ENCODE measurements at regions not wholly inside any gene's neighbourhood (a gene's known extent, or its start where the extent isn't known, plus 50 kb on each side); places are given as distances from the start of the nearest gene placed in this dataset.

- Histone ChIP-seq H3K36me3 (ENCODE audit: control insufficient read depth, insufficient read depth, low read length) (no peaks in the 10 kb centered on the region), H3K9me3 (replicated peaks; ENCODE audit: control insufficient read depth, low read depth, low read length) (no peaks in the 10 kb centered on the region), H3K4me3 (ENCODE audit: low read length) (no peak overlapping the region), H3K27ac (ENCODE audit: low read length) (no peak overlapping the region), H3K27me3 (ENCODE audit: control insufficient read depth, insufficient read depth, low read length) (no peaks in the 10 kb centered on the region), H3K4me1 (ENCODE audit: control insufficient read depth, insufficient read depth, low read length) (no peaks in the 10 kb centered on the region)
- no CpG with 5 or more reads among the region's 3 CpGs for WGBS (ENCODE audit: insufficient coverage)
- peak; percentile 34 for DNase-seq
Measured at GRCh38 chr18:33844232-33844631, 266.2 kb downstream of the ASXL3 start.

GRCh38 chr18:33841221-33841967 is 263.4 kb downstream of the ASXL3 start:
- H3K9me3 ChIP-seq (replicated peaks; ENCODE audit: control insufficient read depth, low read depth, low read length) = no peaks in the 10 kb centered on the region
- WGBS (ENCODE audit: insufficient coverage) = no CpG with 5 or more reads among the region's 6 CpGs
- H3K4me1 ChIP-seq (ENCODE audit: control insufficient read depth, insufficient read depth, low read length) = no peaks in the 10 kb centered on the region
- H3K36me3 ChIP-seq (ENCODE audit: control insufficient read depth, insufficient read depth, low read length) = no peaks in the 10 kb centered on the region
- no peak for DNase-seq
- no peak overlapping the region for H3K27ac ChIP-seq (ENCODE audit: low read length)
- no peaks in the 10 kb centered on the region for H3K27me3 ChIP-seq (ENCODE audit: control insufficient read depth, insufficient read depth, low read length)
- H3K4me3 ChIP-seq (ENCODE audit: low read length) = no peak overlapping the region

GRCh38 chr18:33840212-33840593 is 262.2 kb downstream of the ASXL3 start:
- H3K9me3 ChIP-seq (replicated peaks; ENCODE audit: control insufficient read depth, low read depth, low read length) = no peaks in the 10 kb centered on the region
- H3K36me3 ChIP-seq (ENCODE audit: control insufficient read depth, insufficient read depth, low read length) = no peaks in the 10 kb centered on the region
- peak; percentile 33 for DNase-seq
- no peaks in the 10 kb centered on the region for H3K4me1 ChIP-seq (ENCODE audit: control insufficient read depth, insufficient read depth, low read length)
- WGBS (ENCODE audit: insufficient coverage) = no CpG with 5 or more reads among the region's 2 CpGs
- no peak overlapping the region for H3K4me3 ChIP-seq (ENCODE audit: low read length)
- H3K27ac ChIP-seq (ENCODE audit: low read length) = no peak overlapping the region
- H3K27me3 ChIP-seq (ENCODE audit: control insufficient read depth, insufficient read depth, low read length) = no peaks in the 10 kb centered on the region

- H3K4me3 ChIP-seq (ENCODE audit: low read length) = no peak overlapping the region
- no peaks in the 10 kb centered on the region for H3K27me3 ChIP-seq (ENCODE audit: control insufficient read depth, insufficient read depth, low read length)
- no peak overlapping the region for H3K27ac ChIP-seq (ENCODE audit: low read length)
- no peaks in the 10 kb centered on the region for H3K9me3 ChIP-seq (replicated peaks; ENCODE audit: control insufficient read depth, low read depth, low read length)
- no CpG with 5 or more reads among the region's 6 CpGs for WGBS (ENCODE audit: insufficient coverage)
- no peaks in the 10 kb centered on the region for H3K36me3 ChIP-seq (ENCODE audit: control insufficient read depth, insufficient read depth, low read length)
- H3K4me1 ChIP-seq (ENCODE audit: control insufficient read depth, insufficient read depth, low read length) = no peaks in the 10 kb centered on the region
- peak; percentile 88 for DNase-seq
Measured at GRCh38 chr18:33839452-33840211, 261.6 kb downstream of the ASXL3 start.

DNA sequence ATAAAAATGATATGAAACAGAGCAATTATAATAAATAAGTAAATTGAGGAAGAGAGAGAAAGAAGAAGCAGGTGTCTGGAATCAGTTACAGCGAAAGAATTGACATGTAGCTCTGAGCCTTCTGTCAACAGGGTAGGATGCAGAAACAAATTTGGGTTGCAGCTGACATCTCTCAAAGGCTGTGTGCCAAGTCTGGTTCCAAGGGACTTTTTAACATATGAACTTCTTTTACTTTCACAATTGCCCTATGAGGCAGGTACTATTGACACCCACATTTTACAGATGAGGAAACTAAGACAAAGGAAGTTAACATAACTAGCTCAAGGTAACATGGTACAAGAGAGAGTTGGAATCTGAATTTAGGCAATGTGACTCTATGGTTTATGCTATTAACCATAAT is 260.0 kb downstream of the ASXL3 start:
- Histone ChIP-seq H3K27me3 (ENCODE audit: control insufficient read depth, insufficient read depth, low read length) (no peaks in the 10 kb centered on the region), H3K9me3 (replicated peaks; ENCODE audit: control insufficient read depth, low read depth, low read length) (no peaks in the 10 kb centered on the region), H3K27ac (ENCODE audit: low read length) (no peak overlapping the region), H3K4me3 (ENCODE audit: low read length) (no peak overlapping the region), H3K36me3 (ENCODE audit: control insufficient read depth, insufficient read depth, low read length) (no peaks in the 10 kb centered on the region), H3K4me1 (ENCODE audit: control insufficient read depth, insufficient read depth, low read length) (no peaks in the 10 kb centered on the region)
- DNase-seq = peak; percentile 25
- WGBS (ENCODE audit: insufficient coverage) = 63% methylated on average over 1 of the region's 1 CpG

DNA sequence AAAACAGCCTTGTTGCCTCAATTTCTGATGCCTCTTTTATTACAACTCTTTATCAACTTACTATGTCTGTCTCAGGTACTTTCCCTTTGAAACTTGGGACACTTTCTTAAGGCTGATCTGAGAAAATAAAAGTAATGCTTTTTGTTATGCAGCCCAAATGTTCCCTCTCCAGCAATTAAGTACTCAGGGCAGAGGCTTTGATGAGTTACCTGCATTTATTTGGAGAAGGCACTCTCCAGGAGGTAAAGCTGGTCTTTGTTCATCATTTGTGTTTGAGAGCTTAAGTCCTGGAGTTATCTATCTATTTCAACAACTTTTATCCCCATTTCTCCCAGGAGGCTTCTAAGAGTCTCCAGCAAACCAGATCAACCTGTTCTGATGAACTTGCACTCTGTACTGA is 259.2 kb downstream of the ASXL3 start:
- H3K27ac ChIP-seq (ENCODE audit: low read length) = no peak overlapping the region
- H3K9me3 ChIP-seq (replicated peaks; ENCODE audit: control insufficient read depth, low read depth, low read length) = no peaks in the 10 kb centered on the region
- no peaks in the 10 kb centered on the region for H3K27me3 ChIP-seq (ENCODE audit: control insufficient read depth, insufficient read depth, low read length)
- H3K36me3 ChIP-seq (ENCODE audit: control insufficient read depth, insufficient read depth, low read length) = no peaks in the 10 kb centered on the region
- DNase-seq = no peak
- no peak overlapping the region for H3K4me3 ChIP-seq (ENCODE audit: low read length)
- no peaks in the 10 kb centered on the region for H3K4me1 ChIP-seq (ENCODE audit: control insufficient read depth, insufficient read depth, low read length)

DNA sequence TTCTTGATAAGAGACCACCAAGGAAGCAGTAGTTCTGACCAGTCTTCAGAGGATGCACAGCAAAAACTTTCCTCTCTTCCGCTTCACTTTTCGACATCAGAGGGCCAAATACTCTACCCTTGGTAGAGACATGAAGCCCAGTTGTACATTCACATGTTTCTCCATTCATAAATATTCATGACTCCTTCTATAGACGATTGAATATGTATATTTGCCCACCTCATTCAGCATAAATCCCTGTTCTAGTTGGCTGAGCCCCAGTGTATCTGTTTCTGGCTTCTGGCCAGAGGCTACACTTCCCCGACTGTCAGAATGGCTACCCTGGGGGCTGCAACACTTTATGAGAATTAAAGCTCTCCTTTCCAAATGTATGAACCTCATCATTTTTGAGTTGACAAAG is 258.5 kb downstream of the ASXL3 start:
- no peaks in the 10 kb centered on the region for H3K27me3 ChIP-seq (ENCODE audit: control insufficient read depth, insufficient read depth, low read length)
- no peaks in the 10 kb centered on the region for H3K4me1 ChIP-seq (ENCODE audit: control insufficient read depth, insufficient read depth, low read length)
- WGBS (ENCODE audit: insufficient coverage) = no CpG with 5 or more reads among the region's 4 CpGs
- no peaks in the 10 kb centered on the region for H3K36me3 ChIP-seq (ENCODE audit: control insufficient read depth, insufficient read depth, low read length)
- H3K9me3 ChIP-seq (replicated peaks; ENCODE audit: control insufficient read depth, low read depth, low read length) = no peaks in the 10 kb centered on the region
- DNase-seq = no peak
- no peak overlapping the region for H3K4me3 ChIP-seq (ENCODE audit: low read length)
- no peak overlapping the region for H3K27ac ChIP-seq (ENCODE audit: low read length)

DNA sequence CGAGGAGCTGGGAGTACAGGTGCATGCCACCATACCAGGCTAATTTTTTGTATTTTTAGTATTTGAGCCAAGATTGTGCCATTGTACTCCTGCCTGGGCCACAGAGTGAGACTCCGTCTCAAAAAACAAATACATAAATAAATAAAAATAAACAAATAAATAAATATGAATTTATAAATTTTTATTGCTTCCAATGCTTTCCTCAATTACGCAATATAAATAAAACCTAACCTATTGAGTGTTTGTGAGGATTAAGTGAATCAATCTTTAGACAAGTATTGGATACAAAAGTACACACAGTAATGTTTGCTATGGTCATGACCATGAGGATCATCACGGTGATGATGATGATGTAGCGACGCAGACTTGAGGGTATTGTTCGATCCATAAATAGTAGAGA is 257.4 kb downstream of the ASXL3 start:
- Histone ChIP-seq H3K4me1 (ENCODE audit: control insufficient read depth, insufficient read depth, low read length) (no peaks in the 10 kb centered on the region), H3K27me3 (ENCODE audit: control insufficient read depth, insufficient read depth, low read length) (no peaks in the 10 kb centered on the region), H3K9me3 (replicated peaks; ENCODE audit: control insufficient read depth, low read depth, low read length) (no peaks in the 10 kb centered on the region), H3K36me3 (ENCODE audit: control insufficient read depth, insufficient read depth, low read length) (no peaks in the 10 kb centered on the region), H3K27ac (ENCODE audit: low read length) (no peak overlapping the region), H3K4me3 (ENCODE audit: low read length) (no peak overlapping the region)
- WGBS (ENCODE audit: insufficient coverage) = 100% methylated on average over 4 of the region's 7 CpGs
- DNase-seq = no peak

DNA sequence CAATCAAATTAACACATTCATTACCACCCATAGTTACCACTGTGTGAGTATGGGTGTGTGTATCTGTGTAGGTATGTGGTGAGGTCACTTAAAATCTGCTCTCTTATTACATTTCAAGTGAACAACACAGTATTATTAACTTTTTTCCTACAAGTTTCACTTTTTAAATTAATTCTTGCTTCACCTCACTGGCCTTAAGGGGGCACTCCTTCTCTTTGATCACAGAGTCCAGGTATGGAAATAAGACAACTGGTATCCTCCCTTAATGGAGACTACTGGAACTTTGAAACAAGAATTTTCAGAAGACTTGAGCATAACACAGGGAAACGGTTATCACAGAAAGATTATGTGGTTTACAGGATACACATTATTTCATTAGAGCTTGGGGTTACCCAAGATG is 255.8 kb downstream of the ASXL3 start:
- H3K4me3 ChIP-seq (ENCODE audit: low read length) = no peak overlapping the region
- no peaks in the 10 kb centered on the region for H3K4me1 ChIP-seq (ENCODE audit: control insufficient read depth, insufficient read depth, low read length)
- no CpG with 5 or more reads among the region's 1 CpG for WGBS (ENCODE audit: insufficient coverage)
- no peak for DNase-seq
- H3K27me3 ChIP-seq (ENCODE audit: control insufficient read depth, insufficient read depth, low read length) = no peaks in the 10 kb centered on the region
- no peak overlapping the region for H3K27ac ChIP-seq (ENCODE audit: low read length)
- no peaks in the 10 kb centered on the region for H3K9me3 ChIP-seq (replicated peaks; ENCODE audit: control insufficient read depth, low read depth, low read length)
- H3K36me3 ChIP-seq (ENCODE audit: control insufficient read depth, insufficient read depth, low read length) = no peaks in the 10 kb centered on the region

- WGBS (ENCODE audit: insufficient coverage) = no CpG with 5 or more reads among the region's 1 CpG
- H3K36me3 ChIP-seq (ENCODE audit: control insufficient read depth, insufficient read depth, low read length) = no peaks in the 10 kb centered on the region
- DNase-seq = no peak
- H3K9me3 ChIP-seq (replicated peaks; ENCODE audit: control insufficient read depth, low read depth, low read length) = no peaks in the 10 kb centered on the region
- H3K27me3 ChIP-seq (ENCODE audit: control insufficient read depth, insufficient read depth, low read length) = no peaks in the 10 kb centered on the region
- H3K27ac ChIP-seq (ENCODE audit: low read length) = no peak overlapping the region
- H3K4me1 ChIP-seq (ENCODE audit: control insufficient read depth, insufficient read depth, low read length) = no peaks in the 10 kb centered on the region
- no peak overlapping the region for H3K4me3 ChIP-seq (ENCODE audit: low read length)
Measured at GRCh38 chr18:33831424-33831823, 253.4 kb downstream of the ASXL3 start.
